ENCODE measurements at regions not wholly inside any gene's neighbourhood (a gene's known extent, or its start where the extent isn't known, plus 50 kb on each side); places are given as distances from the start of the nearest gene placed in this dataset.

DNA sequence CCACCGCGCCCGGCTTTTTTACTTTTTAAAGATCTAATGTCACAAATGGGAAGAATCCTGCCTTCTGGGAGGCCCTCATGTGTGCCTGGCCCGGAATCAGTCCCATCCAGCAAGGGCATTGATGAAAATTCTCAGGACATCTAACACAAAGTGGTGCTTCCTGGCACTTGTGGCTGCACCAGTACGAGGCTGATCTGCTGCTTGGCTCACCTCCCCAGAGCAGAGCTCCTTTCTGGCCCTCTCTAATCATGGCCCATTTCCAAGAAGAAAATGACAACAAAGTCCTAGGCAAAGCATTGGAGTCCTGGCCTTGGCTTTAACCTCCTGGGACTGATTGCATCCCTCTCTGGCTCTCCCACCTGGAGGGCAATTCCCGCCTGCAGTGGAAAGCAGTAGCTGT is 50.7 kb upstream of the SIAH1 start:
- no peak for DNase-seq

GRCh38 chr16:48435318-48435680 is 50.1 kb upstream of the SIAH1 start:
- DNase-seq, result no peak
